HG03108 (cell line): ENCODE measurements at regions not wholly inside any gene's neighbourhood (a gene's known extent, or its start where the extent isn't known, plus 50 kb on each side); places are given as distances from the start of the nearest gene placed in this dataset.
"Not testable (repeated sequence)": the region's sequence is repeated elsewhere in the genome, so short reads cannot be mapped to it uniquely, and the experiment has no call there.

ENCODE experiments used
- ATAC-seq: cut with Tn5 transposase; IDR thresholded peaks from one replicate; pipeline ENCODE4 v1.9.1; 2021; ENCODE audit warnings: moderate library complexity; ENCODE audit not compliant: unreplicated experiment

DNA sequence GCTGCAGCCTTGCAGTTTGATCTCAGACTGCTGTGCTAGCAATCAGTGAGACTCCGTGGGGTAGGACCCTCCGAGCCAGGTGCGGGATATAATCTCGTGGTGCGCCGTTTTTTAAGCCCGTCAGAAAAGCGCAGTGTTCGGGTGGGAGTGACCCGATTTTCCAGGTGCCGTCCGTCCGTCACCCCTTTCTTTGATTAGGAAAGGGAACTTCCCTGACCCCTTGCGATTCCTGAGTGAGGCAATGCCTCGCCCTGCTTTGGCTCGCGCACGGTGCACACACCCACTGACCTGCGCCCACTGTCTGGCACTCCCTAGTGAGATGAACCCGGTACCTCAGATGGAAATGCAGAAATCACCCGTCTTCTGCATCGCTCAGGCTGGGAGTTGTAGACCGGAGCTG lies 203.2 kb downstream of the SNCAIP start:
- not testable (repeated sequence) for ATAC-seq

DNA sequence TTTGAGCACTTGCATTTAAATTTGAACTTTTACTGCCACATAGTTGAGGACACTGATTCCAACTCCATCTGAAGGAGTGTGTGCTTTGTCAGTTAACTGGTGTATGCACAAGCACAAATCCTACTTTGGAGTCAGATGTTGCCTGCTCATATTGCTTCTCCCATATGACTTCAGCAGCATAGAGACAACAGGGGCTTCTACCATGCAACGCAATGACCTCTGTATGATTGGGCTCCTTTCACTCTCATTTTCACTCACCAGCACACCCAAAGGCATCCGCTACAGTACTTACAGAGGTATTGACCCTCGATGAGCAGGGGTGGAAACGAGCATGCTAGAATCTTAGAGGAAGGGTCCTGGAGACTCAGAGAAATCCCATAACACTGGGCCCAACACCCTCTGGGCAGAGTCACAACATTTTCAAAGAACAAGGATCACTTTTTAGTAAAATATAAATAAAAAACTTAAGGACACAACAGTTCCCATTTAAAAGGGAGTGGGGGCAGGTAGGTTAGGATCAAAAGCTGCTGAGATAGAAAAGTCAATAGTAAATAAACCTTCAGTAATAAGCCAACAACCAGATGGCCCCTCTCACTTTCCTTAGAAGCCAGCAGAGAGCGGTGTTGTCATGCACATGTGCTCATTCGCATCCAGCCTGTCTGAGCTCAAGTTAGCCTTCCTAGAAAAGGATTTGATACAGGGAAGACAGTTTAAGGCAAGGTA lies 203.8 kb downstream of the SNCAIP start:
- no peak for ATAC-seq

DNA sequence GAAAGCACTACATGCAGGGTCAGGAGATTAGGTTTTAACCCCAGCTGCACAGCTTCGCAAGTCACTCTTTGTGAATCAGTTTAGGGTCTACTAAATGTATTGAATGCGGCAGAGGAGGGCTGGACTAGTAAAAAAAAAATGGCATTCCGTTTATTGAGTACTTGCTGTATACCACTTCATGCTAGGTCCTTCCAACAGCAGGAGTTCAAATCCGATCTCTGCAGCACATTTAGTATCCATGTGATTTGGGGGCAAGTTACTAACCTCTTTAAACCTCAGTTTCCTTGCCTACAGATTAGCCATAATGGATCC lies 204.4 kb downstream of the SNCAIP start:
- no peak for ATAC-seq

DNA sequence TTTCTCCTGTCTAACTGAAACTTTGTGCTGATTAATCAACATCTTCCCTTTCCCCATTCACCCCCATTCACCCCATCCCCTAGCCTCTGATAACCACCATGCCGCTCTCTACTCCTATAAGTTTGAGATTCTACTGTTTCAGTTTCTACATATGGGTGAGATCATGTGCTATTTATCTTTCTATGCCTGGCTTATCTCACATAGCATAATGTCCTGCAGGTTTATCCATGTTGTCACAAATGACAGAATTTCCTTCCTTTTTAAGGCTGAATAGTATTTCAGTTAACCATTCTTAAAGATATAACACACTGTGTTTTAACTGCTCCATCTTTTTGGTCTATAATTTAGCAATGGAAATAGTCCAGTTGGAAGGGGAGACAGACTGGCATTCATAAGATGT lies 205.1 kb downstream of the SNCAIP start:
- ATAC-seq = no peak

DNA sequence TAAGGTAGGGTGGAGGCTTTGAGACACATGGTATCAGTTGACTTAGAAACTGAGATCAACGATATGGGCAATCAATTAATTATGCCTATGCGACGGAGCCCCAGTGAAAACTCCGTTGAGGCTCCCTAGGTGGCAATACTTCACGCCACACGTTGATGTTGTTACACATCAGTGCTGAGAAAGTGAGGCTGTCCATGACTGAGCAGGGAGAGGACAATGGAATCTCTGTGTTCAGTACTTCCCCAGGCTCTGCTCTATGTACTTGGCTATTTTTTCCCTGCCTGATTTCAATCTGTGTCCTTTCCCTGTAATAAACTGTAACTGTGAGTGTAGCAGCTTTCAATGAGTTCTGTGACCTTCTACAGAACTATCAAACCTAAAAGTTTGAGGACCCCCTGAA lies 211.7 kb downstream of the SNCAIP start:
- no peak for ATAC-seq

DNA sequence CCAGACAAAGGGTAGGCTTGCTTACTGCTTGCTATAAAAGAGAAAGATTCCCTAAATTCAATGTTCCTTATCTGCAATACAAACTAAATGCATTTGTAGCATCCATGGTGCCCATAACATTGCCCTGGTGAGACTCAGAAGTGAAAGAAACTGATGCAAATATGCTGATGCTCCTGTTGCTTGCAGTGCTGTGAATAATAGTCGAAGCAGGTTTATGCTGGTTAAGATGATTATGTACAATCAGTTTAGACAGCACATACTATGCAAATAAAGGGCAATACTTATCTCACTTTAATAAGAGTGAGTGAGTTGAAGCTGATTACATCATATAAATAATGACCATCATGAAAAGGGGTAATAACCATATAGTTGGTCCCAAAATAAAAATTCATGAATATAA lies 215.5 kb downstream of the SNCAIP start:
- no peak for ATAC-seq

DNA sequence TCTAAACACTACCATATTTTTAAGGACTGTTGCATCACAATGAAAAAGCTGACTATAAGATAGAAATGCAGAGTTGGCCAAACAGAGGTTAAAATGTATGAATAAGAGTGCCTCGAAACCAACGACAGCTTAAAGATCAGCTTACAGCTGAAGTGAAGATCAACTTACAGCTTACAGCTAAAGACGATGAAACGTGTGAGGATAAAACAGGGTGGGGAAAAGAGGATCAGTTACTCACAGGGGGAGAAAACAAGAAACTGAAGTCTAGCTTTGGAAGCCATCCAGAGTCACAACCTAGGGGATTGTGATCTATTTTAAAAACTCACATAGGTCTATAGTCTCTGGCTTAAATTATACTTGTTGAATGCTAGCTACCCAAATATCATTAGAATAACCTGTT lies 220.0 kb downstream of the SNCAIP start:
- no peak for ATAC-seq

DNA sequence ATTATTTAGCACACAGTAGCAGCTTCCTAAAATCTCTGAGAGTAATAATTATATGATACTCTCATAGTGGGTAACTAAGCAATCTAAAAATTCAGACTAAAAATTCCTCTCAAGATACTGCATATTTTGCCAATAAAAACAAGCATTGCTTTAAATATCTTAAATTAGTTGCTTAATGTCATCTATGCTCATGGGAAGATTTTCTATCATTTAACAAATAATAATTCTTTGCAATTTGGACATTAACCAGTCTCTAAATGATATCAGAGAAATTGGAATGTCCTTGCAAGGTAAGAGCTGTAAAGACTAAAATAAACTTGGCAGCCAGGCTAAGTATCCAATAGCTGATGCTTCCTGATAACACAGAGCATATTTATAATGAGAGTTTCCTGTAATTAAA lies 221.8 kb downstream of the SNCAIP start:
- ATAC-seq = no peak

DNA sequence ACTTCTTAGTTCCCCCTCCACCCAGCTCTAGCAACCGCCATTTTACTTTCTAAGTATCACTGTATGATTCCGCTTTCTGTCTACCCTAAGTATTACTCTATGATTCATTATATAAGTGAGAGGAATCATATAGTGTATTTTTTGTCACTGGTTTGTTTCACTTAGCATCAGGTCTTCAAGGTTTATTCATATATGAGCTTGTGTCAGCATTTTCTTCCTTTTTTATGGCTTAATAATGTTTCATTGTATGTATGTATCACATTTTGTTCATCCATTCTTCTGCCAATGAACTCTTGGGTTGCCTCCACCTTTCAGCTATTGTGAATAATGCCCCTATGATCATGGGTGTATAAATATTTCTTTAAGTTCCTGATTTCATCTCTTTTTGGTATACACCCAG lies 222.8 kb downstream of the SNCAIP start:
- ATAC-seq = no peak

DNA sequence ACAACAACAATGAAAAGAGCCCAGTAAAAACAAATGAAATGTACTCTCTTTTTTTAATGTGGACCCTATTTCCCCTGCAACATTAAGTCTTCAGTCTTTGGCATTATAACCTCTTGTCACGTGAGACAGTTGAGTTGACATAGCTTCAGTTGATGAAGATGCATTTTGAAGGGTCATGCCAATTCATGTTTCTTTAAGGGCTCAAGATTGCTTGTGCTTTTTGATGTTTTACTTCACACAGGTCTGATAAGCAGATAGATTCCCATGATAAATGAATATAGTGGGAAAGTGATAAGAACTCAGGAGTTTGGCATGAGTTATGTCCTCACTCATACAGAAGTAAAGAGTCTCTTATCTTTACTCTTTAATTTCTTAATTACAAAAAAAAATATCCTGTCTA lies 229.4 kb downstream of the SNCAIP start:
- no peak for ATAC-seq

DNA sequence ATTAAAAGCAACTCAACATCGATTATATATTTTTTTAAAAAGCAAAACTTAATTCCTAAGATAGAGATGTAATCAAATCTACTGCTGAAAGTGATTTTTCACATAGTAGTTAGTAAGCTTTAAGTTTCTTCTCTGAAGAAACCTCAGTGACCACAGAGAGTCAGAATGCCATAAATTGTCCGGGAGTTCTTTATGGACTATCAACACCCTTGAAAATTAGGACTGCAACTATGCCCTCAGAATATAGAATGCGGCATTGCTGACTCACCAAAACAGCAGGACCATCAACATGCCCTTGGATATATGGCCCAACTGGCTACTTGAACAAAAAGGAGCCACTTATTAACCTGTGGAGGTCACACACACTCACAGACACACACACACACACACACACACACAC lies 228.9 kb upstream of the SNX2 start:
- ATAC-seq = no peak

DNA sequence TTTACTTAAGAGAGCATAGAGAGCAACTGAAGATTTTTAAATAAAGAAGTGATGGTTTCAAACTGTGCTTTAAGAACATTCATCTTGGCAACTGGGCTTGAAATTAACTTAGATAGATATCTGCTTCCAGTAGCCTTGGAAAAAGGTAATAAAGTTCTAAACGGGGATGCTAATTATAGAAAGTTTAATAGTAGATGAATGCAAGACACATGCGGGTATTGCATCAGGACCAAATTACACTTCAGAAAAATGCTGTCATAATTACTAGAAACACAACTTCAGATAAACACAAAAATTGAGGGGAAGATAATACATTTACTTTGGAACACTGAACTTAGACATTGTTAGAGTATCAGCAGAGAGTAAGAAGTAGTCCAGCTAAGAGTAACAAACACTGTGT lies 227.7 kb upstream of the SNX2 start:
- ATAC-seq = no peak

DNA sequence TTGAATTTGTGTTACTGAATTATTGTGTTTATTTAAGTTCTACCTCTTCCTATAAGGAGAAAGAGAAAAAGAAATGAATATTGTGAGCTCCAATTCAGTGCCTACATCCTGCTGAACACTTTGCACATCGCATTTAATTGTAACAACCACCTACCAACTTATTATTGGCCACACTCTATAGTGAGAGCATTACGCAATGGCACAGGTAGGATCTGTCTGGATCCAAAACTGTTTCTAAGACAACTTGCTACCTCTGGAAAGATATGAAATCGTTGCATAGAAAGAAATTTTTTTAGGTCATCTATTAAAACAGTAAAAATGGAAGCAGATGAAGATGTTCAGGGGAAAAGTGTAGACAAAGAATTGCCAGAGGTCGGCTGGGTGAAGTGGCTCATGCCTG lies 227.2 kb upstream of the SNX2 start:
- no peak for ATAC-seq

DNA sequence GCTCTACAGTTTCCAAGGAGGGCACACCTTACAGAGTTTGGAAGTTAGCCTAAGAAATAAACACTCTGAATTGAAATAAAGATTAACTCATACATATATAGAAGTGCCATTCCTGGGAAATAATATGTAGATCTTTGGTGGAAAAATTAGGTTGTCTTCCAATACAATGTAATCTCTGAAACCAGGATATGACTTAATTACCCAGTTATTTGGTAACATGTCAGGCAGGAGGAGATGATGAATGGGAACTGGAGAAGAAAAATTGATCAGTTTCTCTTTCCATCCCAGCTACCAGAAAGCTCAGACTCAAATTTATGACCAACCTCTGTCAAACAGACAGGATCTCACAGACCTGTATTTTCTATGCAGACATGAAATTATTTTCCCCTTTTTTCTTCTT lies 215.2 kb upstream of the SNX2 start:
- no peak for ATAC-seq

DNA sequence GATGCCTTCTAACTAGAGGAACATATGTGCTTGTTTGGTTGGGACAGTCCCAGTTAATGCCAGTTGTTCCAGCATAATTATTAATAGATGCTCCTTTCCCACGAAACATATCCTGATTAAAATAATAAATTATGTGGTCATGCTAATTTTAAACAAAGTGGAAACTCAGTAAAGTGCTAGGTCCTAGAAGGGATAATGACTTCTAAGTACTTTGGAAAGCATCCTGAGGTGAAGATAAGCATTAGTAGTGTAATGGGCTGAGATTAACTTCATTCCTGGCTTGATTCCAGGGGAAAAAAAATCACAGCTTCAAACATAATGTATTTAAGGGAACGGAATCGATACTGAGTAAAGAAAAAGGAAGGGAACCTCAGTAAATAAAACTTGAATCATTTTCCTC lies 213.7 kb upstream of the SNX2 start:
- no peak for ATAC-seq

DNA sequence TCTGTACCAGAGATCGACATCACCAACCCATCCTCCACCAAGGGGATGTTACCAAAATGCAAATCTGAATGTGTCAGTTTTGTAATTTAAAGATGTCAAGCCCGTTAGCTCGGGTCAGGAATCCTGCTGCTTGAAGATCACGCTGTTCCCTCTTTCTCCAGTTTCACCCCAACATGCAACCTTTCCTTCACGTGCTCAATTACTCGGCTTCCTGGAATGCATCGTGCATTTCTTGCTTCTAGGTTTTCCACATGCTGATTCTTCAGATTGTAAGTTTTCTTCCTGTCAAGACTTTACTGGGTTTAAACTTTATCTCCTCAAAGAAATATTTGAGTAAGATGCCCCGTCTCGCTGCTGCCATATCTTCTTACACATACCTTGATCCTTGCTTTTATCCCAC lies 209.5 kb upstream of the SNX2 start:
- no peak for ATAC-seq

DNA sequence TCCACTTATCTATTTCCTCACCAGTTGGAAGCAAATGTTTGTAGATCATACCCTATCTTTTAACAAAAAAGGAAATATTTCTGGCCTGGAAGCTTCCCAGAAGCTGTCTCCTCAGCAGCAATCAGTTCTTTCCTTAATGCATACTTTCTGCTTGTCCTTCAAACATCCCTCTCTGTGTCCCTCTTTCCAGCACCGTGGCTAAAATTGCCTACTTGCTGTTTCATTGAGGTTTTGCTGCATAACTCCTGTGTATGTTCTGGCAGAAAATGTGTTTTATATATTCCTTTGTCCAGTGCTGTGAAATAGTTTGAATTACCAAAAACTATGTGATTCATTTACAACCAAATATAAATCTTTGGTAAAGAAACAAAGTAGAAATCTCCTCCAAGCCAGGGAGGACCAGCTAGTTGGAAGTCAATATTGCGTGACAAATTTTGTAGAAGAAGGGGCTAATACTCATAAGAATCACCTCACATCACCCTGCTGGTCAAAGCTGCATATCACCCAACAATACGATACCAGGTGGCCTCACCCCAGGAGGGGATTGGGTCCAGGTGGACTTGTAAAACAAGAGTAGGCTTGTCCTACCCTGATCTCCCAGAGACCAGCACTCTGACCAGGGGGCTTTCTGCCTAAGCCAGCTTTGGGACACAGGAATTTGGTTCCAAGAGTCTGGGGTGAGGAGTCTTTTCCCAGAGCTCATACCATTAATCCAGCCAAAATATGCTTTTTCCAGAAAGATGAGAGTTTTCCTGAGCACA lies 198.4 kb upstream of the SNX2 start:
- ATAC-seq = no peak

DNA sequence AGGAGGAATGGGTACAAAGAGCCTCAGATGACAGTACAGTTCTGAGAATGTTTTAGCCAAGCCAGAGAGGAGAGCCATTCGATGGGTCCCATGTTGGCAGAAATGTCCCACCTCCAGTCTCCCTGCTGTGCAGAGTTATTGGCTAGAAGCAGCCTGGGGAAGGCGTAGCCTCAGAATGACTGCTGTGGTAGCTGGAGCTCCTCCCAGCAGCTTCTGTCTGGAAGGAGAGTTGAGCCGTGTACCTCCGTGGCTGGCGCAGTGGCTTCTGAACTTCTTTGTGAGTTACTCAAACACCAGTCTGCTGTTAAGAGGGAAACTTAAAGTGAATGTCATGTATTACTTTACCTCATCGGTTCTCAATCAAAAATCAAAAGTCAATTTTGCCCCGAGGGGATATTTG lies 193.3 kb upstream of the SNX2 start:
- ATAC-seq = no peak

DNA sequence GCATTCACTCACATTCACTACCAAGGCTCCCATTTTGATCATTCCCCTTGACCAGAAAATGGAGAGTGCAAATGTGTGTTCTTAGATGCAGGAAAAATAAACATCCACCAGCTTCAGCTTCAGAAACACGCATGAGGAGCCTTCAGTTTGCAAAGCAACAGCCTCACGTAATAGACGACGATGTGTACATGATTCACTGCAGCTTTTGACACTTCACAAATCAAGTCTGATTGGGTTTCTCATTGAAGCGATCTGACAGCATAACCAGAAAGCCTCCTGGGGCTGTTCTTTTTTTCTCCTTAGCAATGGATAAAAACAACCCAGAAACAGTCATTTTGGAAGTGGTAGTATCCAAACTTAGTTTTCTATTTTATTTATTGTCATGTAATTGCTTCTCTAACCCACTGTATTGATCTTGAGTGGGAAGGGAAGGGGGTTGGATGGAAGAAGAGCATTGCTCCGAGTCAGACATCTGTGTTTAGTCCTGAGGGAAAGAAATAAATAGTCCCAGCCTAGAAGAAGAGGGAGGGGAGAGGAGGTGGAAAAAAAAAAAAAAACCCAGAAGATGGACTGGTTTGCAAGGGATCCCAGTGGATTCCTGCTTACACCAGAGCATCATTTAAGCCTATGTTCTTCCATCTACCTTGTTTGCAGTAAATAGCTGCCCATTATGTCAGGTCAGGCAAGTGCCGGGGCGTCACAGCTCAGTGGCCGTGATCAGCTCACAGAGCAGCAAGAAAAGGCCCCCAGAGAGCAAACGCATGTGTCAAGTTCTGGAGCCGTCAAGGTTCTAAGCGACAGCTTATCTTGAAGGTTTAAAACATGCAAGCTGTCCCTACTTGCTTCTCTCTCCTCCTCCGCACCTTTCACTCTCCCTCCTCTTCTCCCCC lies 190.2 kb upstream of the SNX2 start:
- ATAC-seq = no peak

DNA sequence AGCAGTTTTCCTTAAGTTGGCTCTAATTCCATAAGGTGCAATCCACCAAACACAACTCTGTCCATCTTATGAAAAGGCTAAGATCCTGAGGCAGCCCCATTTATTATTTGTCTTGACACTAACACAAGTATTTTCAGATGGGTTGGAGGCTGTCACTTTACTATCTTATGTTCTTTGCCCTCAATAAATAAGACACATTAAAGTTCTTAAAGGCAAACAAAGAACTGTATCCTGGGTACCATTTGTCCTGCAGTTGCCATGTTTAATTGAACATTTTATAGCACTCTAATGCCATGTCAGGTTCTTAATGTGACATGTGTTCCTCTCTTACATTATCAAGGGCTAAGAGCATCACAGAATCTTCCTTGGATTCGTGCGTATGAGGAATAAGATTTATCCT lies 189.5 kb upstream of the SNX2 start:
- ATAC-seq = no peak

DNA sequence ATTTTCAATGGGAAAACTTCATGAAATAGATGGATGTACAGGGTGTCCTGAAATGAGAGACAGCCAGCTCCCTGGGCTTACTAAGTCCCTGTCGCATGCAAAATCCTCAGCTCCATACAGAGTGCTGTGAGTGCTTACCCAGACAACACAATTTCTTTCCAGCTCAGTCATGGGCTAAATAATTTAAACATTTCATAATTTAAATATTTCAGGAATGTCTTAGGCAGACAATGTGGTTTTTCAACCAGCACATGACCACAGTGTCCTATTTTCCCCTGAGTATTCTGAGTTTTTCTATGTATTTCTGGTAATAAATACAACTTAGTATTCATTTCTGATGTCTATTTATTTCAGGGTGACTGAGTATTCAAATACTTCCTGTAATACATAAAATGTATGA lies 188.5 kb upstream of the SNX2 start:
- ATAC-seq = no peak

DNA sequence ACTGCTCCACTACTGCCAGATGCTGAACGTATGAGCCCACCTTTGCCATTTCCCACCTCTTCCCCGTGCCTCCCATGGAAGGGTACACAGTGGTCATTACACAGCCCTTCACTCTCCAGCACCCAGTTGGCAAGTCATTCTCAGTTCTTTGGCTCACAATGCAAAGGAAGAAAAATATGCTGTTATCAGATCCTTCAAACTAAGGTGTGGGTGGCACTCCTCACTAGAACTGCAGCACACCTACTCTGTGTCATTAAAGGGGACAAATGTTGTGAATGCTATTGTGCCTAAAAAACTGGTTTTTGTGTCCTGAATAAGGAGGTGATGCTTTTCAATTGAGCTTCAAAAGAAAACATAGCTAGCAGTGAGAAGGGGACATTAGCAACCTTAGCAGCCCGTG lies 183.1 kb upstream of the SNX2 start:
- ATAC-seq = no peak
